CD4-positive, alpha-beta T cell (primary cell): ENCODE measurements at regions not wholly inside any gene's neighbourhood (a gene's known extent, or its start where the extent isn't known, plus 50 kb on each side); places are given as distances from the start of the nearest gene placed in this dataset.

Experiments used
- ATAC-seq: fragments of 200-7000 bp; cut with Tn5 transposase; one replicate; pipeline ENCODE4 v1.10.0; 2022; ENCODE audit warnings: mild to moderate bottlenecking; ENCODE audit not compliant: poor library complexity
- CTCF ChIA-PET: fragments of 350-600 bp; sonication (Branson Sonifier 250); formaldehyde crosslinking; loops from one replicate; lab custom pipeline; 2021; ENCODE audit warnings: antibody characterized with exemption, inconsistent platforms; lab: Charles Lee
- POLR2A ChIA-PET: fragments of 350-600 bp; sonication (Branson Sonifier 250); formaldehyde crosslinking; loops from one replicate; lab custom pipeline; 2021; ENCODE audit warnings: antibody characterized with exemption, inconsistent platforms; lab: Charles Lee
- DNase-seq, 14 experiments: peaks; one replicate each; pipeline ENCODE4 v3.0.0-alpha.2; 2013 to 2020; ENCODE audit warnings: mixed read lengths in 2 of 14
- H3K27ac ChIP-seq, 2 donors: one replicate each; pipeline versions ENCODE4 v1.5.1 to v1.7.0; 2013; ENCODE audit warnings: low read length in 2 of 2, low read depth in 1 of 2, mild to moderate bottlenecking in 1 of 2
- H3K27me3 ChIP-seq, 2 experiments: 1 replicate in 1 of 2; 2 replicates in 1 of 2; pipeline versions ENCODE4 v1.6.1 to v1.7.0; 2013; ENCODE audit warnings: low read length in 2 of 2, control low read depth in 1 of 2, mild to moderate bottlenecking in 1 of 2, moderate library complexity in 1 of 2; ENCODE audit not compliant: insufficient read depth in 2 of 2, control insufficient read depth in 1 of 2
- H3K36me3 ChIP-seq: one replicate; pipeline ENCODE4 v1.6.1; 2013; ENCODE audit warnings: low read length, control low read depth; ENCODE audit not compliant: insufficient read depth
- H3K4me1 ChIP-seq: one replicate; pipeline ENCODE4 v1.6.1; 2013; ENCODE audit warnings: low read length, control low read depth; ENCODE audit not compliant: insufficient read depth
- H3K4me3 ChIP-seq: one replicate; pipeline ENCODE4 v1.5.1; 2013; ENCODE audit warnings: mild to moderate bottlenecking, low read length, moderate library complexity
- H3K9me3 ChIP-seq, 2 experiments: 1 replicate in 1 of 2; 2 replicates in 1 of 2; pipeline versions ENCODE4 v1.6.1 to v1.7.0; 2013; ENCODE audit warnings: low read length in 2 of 2, mild to moderate bottlenecking in 2 of 2, control low read depth in 1 of 2, moderate library complexity in 1 of 2; ENCODE audit not compliant: control insufficient read depth in 1 of 2, insufficient read depth in 1 of 2
- H3K27ac Mint-ChIP-seq: one replicate; pipeline ENCODE4 v1.8.0; 2020; ENCODE audit warnings: mixed read lengths
- H3K27me3 Mint-ChIP-seq: one replicate; pipeline ENCODE4 v1.8.0; 2021; ENCODE audit warnings: mixed read lengths
- H3K36me3 Mint-ChIP-seq: one replicate; pipeline ENCODE4 v1.8.0; 2021; ENCODE audit warnings: low read depth, mixed read lengths
- H3K4me1 Mint-ChIP-seq: one replicate; pipeline ENCODE4 v1.8.0; 2021; ENCODE audit warnings: low read depth, mixed read lengths
- H3K4me3 Mint-ChIP-seq: one replicate; pipeline ENCODE4 v1.8.0; 2020; ENCODE audit warnings: mild to moderate bottlenecking, mixed read lengths
- H3K9me3 Mint-ChIP-seq: one replicate; pipeline ENCODE4 v1.8.0; 2020; ENCODE audit warnings: mixed read lengths
- intact Hi-C, 2 experiments: fragments of 100-400 bp; cut with DNase I in 1 of 2; cut with micrococcal nuclease in 1 of 2; formaldehyde crosslinking; loops; one replicate each; pipeline versions ENCODE4 v1.15.1 to v1.9.0; 2023 to 2025; cut with DNase I, micrococcal nuclease
- TF ChIP-seq, protein P1 (sequence below): fragments of 200-600 bp; IDR thresholded peaks from one replicate; pipeline ENCODE4 v1.8.0; 2022; ENCODE audit warnings: antibody characterized with exemption, mild to moderate bottlenecking

DNA sequence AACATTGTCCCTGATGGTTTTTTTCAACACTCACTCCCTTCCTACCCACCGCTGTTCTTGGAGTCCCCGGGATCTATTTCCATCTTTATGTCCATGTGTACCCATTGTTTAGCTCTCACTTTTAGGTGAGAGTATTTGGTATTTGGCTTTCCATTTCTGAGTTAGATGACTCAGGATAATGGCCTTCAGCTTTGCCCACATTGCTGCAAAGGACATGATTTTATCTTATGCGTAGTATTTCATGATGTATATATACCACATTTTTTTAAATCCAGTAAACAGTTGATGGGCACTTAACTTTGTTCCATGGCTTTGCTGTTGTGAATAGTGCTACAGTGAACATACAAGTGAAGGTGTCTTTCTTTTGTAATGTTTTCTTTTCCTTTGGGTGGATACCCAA lies 123.5 kb upstream of the KITLG start:
- ATAC-seq: no peak

DNA sequence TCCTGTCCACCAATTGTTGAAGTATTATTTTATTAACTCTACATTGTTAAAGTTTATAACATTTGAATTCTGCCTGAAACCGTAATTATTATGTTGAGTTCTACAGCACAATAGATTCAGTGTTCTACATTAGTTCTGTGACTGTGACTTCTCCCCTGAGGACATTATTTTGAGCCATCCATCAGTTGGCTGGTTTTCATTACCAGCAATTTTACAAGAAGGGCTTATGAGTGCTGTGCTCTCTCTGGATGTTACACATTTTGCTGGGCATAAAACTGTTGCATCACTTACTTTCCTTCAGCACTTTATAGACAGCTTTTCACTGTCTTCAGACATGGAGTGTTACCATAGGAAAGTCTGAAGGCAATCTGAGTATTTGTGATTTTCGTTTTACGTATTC lies 118.2 kb upstream of the KITLG start:
- CTCF ChIA-PET: no interaction called here
- no peaks in the 10 kb centered on the region for H3K36me3 ChIP-seq
- no peak overlapping the region for H3K4me3 ChIP-seq
- no peaks in the 10 kb centered on the region for H3K4me1 ChIP-seq
- H3K27ac ChIP-seq: no peak overlapping the region
- Mint-ChIP-seq H3K4me1 (no peaks in the 10 kb centered on the region), H3K9me3 (peaks cover 4% of the 10 kb centered on the region), H3K27me3 (no peaks in the 10 kb centered on the region), H3K4me3 (no peak overlapping the region), H3K36me3 (no peaks in the 10 kb centered on the region), H3K27ac (no peak overlapping the region)
- POLR2A ChIA-PET: no interaction called here
- TF ChIP-seq, protein P1, sequence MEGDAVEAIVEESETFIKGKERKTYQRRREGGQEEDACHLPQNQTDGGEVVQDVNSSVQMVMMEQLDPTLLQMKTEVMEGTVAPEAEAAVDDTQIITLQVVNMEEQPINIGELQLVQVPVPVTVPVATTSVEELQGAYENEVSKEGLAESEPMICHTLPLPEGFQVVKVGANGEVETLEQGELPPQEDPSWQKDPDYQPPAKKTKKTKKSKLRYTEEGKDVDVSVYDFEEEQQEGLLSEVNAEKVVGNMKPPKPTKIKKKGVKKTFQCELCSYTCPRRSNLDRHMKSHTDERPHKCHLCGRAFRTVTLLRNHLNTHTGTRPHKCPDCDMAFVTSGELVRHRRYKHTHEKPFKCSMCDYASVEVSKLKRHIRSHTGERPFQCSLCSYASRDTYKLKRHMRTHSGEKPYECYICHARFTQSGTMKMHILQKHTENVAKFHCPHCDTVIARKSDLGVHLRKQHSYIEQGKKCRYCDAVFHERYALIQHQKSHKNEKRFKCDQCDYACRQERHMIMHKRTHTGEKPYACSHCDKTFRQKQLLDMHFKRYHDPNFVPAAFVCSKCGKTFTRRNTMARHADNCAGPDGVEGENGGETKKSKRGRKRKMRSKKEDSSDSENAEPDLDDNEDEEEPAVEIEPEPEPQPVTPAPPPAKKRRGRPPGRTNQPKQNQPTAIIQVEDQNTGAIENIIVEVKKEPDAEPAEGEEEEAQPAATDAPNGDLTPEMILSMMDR: no peak
- DNase-seq (no peak), ATAC-seq (no peak)
- intact Hi-C loops: no loop called here
- no peaks in the 10 kb centered on the region for H3K9me3 ChIP-seq
- no peaks in the 10 kb centered on the region for H3K27me3 ChIP-seq

More for the DNA sequence above, 123.5 kb upstream of the KITLG start:
- peaks cover 2% of the 10 kb centered on the region for H3K9me3 Mint-ChIP-seq
- no peak overlapping the region for H3K27ac Mint-ChIP-seq
- CTCF ChIA-PET: no interaction called here
- H3K36me3 ChIP-seq: no peaks in the 10 kb centered on the region
- H3K9me3 ChIP-seq: peaks cover 0 to 8% of the 10 kb centered on the region in 2 experiments
- DNase-seq: no peak
- no peaks in the 10 kb centered on the region for H3K27me3 Mint-ChIP-seq
- H3K4me1 ChIP-seq: no peaks in the 10 kb centered on the region
- no peaks in the 10 kb centered on the region for H3K36me3 Mint-ChIP-seq
- no peaks in the 10 kb centered on the region for H3K4me1 Mint-ChIP-seq
- POLR2A ChIA-PET: no interaction called here
- intact Hi-C loops: no loop called here
- H3K27me3 ChIP-seq: no peaks in the 10 kb centered on the region
- no peak overlapping the region for H3K27ac ChIP-seq
- TF ChIP-seq, protein P1: no peak
- H3K4me3 ChIP-seq: no peak overlapping the region
- H3K4me3 Mint-ChIP-seq: no peak overlapping the region

DNA sequence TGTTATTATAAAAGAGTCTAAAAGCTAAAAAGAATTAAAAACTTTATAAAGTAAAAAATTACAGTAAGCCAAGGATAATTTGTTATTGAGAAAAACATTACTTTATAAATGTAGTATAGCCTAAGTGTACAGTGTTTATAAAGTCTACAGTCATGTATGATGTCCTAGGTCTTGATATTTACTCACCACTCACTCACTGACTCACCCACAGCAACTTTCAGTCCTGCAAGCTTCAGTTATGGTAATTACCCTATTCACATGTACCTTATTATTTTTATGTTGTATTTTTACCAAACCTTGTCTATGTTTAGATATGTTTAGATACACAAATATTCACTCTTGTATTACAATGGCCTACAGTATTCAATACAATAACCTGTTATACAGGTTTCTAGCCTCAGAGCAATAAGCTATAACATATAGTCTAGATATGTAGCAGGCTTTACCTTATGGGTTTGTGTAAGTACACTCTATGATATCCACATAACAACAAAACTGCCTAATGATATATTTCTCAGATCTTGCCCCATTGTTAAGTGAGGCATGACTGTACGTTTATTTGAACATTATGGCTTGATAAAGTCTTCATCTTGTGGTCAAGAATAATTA lies 113.7 kb upstream of the KITLG start:
- Mint-ChIP-seq H3K27me3 (no peaks in the 10 kb centered on the region), H3K27ac (no peak overlapping the region), H3K4me3 (no peak overlapping the region), H3K9me3 (peaks cover 8% of the 10 kb centered on the region), H3K4me1 (no peaks in the 10 kb centered on the region), H3K36me3 (no peaks in the 10 kb centered on the region)
- CTCF ChIA-PET: no interaction called here
- POLR2A ChIA-PET: no interaction called here
- DNase-seq (no peak), ATAC-seq (no peak)
- Histone ChIP-seq H3K27me3 (no peaks in the 10 kb centered on the region), H3K4me3 (no peak overlapping the region), H3K4me1 (no peaks in the 10 kb centered on the region), H3K27ac (no peak overlapping the region), H3K36me3 (no peaks in the 10 kb centered on the region), H3K9me3 (no peaks in the 10 kb centered on the region)
- intact Hi-C loops: no loop called here
- TF ChIP-seq, protein P1: no peak
